Activated effector memory CD4-positive, alpha-beta T cell treated with anti-CD3 and anti-CD28 coated beads, Interleukin-2, amount 50 U/mL, for 16 hours (primary cell): ENCODE measurements at regions not wholly inside any gene's neighbourhood (a gene's known extent, or its start where the extent isn't known, plus 50 kb on each side); places are given as distances from the start of the nearest gene placed in this dataset.
"Not testable (repeated sequence)": the region's sequence is repeated elsewhere in the genome, so short reads cannot be mapped to it uniquely, and the experiment has no call there.

Experiments
- DNase-seq: peaks from one replicate; pipeline ENCODE4 v3.0.0-alpha.2; 2020

GRCh38 chr10:8312781-8313180, 258.3 kb downstream of the GATA3 start:
- DNase-seq = no peak

DNA sequence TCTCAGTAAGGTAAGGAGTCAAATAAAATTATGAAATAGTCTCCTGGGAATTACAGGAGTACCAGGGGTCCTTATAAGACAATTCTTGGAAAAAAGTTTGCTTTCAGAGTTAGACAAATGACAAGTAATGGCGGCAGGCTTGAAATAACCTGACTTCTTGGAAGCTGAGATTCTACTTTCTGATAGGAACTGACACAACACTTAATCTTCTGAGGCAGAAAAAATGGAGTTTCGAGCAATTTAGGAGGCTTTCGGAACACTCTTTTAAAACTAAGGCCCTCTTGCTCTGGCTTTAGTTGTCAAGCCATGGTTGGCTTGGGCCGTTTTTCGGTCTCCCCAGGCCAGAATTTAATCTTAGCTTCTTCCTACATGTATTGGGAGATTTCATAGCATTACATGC, 260.0 kb downstream of the GATA3 start:
- no peak for DNase-seq

GRCh38 chr10:8315619-8316021, 261.1 kb downstream of the GATA3 start:
- DNase-seq = no peak

DNA sequence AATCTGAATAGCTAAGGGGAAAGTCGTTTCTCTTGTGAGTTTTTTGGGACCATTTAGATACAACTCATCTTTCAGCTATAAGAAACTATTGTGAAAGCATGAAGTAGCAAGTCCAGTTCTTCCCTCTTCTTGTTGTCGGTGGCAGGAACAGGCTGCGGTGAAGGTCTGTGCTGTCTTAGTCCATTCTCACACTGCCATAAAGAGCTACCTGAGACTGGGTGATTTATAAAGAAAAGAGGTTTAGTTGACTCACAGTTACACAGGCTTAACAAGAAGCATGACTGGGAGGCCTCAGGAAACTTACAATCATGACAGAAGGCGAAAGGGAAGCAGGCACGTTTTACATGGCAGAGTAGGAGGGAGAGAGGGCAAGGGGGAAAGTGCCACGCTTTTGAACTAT, 261.8 kb downstream of the GATA3 start:
- no peak for DNase-seq

DNA sequence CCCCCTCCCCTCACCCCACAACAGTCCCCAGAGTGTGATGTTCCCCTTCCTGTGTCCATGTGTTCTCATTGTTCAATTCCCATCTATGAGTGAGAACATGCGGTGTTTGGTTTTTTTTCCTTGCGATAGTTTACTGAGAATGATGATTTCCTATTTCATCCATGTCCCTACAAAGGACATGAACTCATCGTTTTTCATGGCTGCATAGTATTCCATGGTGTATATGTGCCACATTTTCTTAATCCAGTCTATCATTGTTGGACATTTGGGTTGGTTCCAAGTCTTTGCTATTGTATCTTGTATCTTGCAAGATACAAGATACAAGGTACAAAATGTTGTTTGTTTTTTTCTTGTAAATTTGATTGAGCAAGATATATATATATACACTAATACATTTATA, 263.9 kb downstream of the GATA3 start:
- DNase-seq = not testable (repeated sequence)

DNA sequence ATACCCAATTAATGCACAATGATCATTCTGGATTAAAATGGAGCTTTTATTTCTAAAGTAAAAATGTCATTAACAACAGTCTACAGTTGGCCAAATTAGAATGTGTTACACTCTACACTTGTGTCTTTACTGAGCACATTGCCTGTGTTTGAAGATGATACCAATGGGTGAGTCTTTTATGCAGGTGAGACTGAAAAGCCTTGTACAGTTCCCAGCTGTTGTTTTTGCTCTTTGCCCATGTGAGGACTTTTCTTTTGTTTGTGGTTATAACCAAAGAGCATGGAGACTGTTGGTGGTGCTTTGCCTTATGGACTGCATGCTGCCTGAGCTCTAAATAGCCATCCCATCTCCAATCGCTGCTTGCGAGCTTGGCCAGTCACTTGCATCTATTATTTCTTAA, 264.5 kb downstream of the GATA3 start:
- DNase-seq = no peak

- no peak for DNase-seq
These were observed 265.2 kb downstream of the GATA3 start for GRCh38 chr10:8319704-8320103.

GRCh38 chr10:8321990-8322389, 267.5 kb downstream of the GATA3 start:
- DNase-seq = no peak

GRCh38 chr10:8323428-8324054, 269.1 kb downstream of the GATA3 start:
- no peak for DNase-seq

- no peak for DNase-seq
These were observed 270.8 kb downstream of the GATA3 start for GRCh38 chr10:8325024-8325980.

DNA sequence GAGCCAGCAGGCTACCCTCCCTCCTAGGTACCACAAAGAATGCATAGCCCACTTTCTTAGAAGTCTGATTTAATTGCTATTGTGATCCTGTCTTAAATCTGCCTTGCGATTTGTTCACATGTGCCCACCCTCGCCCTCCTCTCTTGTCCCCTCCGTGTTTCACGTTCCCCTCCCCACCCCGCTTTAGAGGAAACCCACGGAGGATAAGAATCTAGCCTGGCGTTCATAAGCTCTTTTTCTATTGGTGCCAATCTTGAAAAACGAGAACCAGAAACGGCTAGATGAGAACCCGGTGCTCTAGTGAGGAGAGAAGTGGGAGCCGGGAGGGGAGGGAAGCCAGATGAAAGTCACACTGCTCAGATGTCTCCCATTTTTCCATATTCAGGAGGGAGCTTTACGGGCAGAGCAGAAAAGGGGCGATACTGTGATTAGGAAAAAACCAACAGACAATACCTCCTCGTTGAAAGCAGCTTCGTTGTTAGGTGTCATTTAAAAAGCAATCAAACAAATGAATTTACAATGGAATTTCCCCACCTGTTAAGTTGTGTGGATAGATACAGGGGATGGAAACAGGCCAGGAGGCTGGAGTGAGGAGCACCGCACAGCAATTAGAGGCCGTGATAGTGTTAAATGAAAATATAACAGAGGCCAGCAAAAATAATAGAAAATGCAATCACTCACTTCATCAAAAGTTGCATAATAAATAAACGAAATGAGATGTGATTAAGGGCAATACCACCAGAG, 272.1 kb downstream of the GATA3 start:
- no peak for DNase-seq

DNA sequence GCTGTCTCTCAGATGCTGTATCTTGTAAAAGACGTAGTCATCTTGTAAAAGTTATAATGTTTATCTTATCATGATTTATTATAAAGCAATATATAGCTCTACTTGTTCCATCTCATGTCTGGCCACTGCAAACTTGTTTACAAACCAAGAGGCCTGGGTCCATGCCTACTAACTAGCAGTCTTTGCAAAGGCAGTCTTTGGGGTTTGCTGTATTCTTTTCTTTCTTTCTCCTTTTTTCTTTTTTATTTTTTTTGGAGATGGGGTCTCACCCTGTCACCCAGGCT, 272.6 kb downstream of the GATA3 start:
- DNase-seq = no peak

DNA sequence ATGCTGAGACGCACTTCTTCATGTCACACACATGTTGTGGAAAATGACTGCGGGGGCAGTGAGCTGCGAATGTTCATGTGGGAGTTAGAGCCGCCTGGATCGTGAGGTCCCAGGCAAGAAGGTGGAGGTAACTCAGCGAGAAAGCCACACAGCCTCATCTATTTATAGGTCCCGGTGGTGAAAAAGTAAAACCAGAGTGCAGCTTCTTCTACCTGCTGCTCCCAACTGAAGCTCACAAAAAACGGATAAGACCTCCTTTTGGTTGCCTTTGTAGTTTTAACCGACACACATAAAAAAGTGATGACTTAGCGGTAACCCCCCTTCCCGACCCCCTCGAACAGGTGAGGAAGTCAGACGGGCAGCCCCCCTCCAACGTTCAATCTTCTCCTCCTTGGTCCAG, 276.9 kb downstream of the GATA3 start:
- peak; percentile 75 for DNase-seq

GRCh38 chr10:8331896-8332729, 277.6 kb downstream of the GATA3 start:
- DNase-seq = peak; percentile 94

DNA sequence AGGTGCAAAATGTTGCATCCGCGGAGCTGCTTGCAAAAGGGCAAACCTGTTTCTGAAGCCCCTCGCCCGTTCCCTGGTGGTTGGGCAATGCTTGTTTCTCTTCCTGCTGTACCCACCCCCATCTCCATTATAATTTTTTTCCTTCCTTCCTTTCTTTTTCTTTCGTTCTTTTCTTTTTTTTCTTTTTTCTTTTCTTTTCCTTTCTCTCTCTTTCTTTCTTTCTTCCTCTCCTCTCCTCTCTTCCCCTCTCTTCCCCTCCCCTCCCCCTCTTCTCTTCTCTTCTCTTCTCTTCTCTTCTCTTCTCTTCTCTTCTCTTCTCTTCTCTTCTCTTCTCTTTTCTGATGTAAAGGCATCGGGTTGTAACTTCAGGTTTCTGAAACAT, 278.2 kb downstream of the GATA3 start:
- no peak for DNase-seq

- no peak for DNase-seq
These were observed 280.1 kb downstream of the GATA3 start for GRCh38 chr10:8334631-8335030.

DNA sequence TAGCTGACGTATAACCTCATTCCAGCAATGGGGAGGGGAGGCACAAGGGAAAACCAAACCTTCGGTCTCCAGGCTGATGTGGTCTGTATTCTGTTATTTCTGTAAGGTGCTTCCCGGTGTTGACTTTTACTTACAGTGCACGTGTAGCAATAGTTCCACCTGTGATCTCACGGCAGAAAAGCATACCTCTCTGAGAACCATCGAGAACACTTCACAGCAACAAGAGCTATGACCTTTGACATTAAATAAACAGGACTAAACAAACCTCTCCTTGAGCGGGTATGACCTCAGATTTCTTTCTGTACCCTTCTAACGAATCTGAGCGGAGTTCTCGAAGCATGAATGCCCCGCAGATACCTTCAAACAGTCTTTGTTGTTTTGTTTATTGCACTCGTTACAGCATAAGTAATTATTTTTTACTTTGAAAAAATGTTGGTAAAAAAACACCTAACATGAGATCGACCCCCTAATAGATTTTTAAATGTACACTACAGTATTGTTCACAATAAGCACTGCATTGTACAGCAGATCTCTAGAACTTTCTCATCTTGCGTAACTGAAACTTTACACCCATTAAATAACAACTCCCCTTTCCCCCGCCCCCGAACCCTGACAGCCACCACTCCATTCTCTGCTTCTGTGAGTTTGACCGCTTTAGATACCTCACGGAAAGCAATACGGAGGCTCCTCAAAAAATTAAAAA, 282.3 kb downstream of the GATA3 start:
- no peak for DNase-seq

- no peak for DNase-seq
These were observed 282.8 kb downstream of the GATA3 start for GRCh38 chr10:8337332-8337651.

GRCh38 chr10:8338177-8338766, 283.8 kb downstream of the GATA3 start:
- DNase-seq = no peak

GRCh38 chr10:8344756-8345155, 290.3 kb downstream of the GATA3 start:
- no peak for DNase-seq

DNA sequence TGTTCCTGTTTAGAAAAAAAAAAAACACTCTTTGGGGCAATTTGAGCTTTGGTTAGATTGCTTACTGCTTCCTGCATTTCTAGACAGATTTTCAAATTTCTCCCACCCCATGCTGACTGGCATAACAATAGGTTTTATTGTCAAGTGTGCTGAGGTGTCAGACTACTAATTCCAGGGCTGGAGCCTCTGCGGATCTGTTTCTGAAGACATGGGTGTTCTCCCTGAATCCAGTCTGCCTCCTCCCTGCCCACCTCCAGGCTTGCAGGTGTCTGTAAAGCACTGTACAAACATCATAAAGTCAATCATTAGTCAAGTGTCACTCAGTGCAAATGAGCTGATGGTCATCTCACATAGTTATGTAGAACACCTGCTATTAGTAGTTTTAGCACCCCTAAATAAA, 292.4 kb downstream of the GATA3 start:
- DNase-seq = no peak

GRCh38 chr10:8347614-8348013, 293.1 kb downstream of the GATA3 start:
- DNase-seq = not testable (repeated sequence)
